HCT116 (cell line): ENCODE measurements at regions not wholly inside any gene's neighbourhood (a gene's known extent, or its start where the extent isn't known, plus 50 kb on each side); places are given as distances from the start of the nearest gene placed in this dataset.

Experiments used
- CTCF ChIP-seq, 3 experiments: fragments of 200-600 bp in 1 of 3; sonication (generic) in 1 of 3; IDR thresholded peaks in 2 of 3; conservative IDR thresholded peaks in 1 of 3; 2 replicates each; pipeline ENCODE4 v1.5.1; 2012 to 2017; ENCODE audit warnings: low read depth in 2 of 3, low read length in 2 of 3, antibody characterized with exemption in 1 of 3, borderline replicate concordance in 1 of 3, control low read depth in 1 of 3, mild to moderate bottlenecking in 1 of 3, mixed read lengths in 1 of 3, mixed run types in 1 of 3, moderate library complexity in 1 of 3; ENCODE audit not compliant: insufficient read depth in 1 of 3
- POLR2AphosphoS5 ChIP-seq: IDR thresholded peaks from 2 replicates; pipeline ENCODE4 v1.6.1; 2011; ENCODE audit warnings: mild to moderate bottlenecking, low read depth, low read length, moderate library complexity

- no peak for TF ChIP-seq POLR2AphosphoS5
- TF ChIP-seq CTCF (IDR thresholded peaks at IDR 0.05 in 2 of 3, conservative IDR thresholded peaks at IDR 0.05 in 1 of 3; ENCODE audit: borderline replicate concordance in 1 of 3, insufficient read depth in 1 of 3, low read depth in 2 of 3, low read length in 2 of 3), result no peak
Measured at GRCh38 chr3:115533218-115533617, 90.1 kb upstream of the GAP43 start.
